SK-N-SH (cell line): ENCODE measurements at regions not wholly inside any gene's neighbourhood (a gene's known extent, or its start where the extent isn't known, plus 50 kb on each side); places are given as distances from the start of the nearest gene placed in this dataset.

Experiments used
- CTCF ChIA-PET: fragments of 300-600, 350-600 bp; formaldehyde crosslinking; extraction: SDS; loops from one replicate; lab custom pipeline; 2021; lab: Yijun Ruan, JAX
- POLR2A ChIA-PET: fragments of 350-600 bp; sonication (Branson Sonifier 250); formaldehyde crosslinking; extraction: SDS; loops from one replicate; lab custom pipeline; 2020; ENCODE audit warnings: antibody characterized with exemption, inconsistent platforms; lab: Yijun Ruan, JAX
- DNase-seq: peaks from one replicate; pipeline ENCODE4 v3.0.0; 2012
- H2AFZ ChIP-seq: fragments of 200-600 bp; sonication (generic); 2 replicates; pipeline ENCODE4 v1.8.1; 2016; ENCODE audit warnings: antibody characterized with exemption, mild to moderate bottlenecking, low read depth
- H3F3A ChIP-seq: fragments of 200-600 bp; sonication (generic); replicated peaks from 2 replicates; pipeline ENCODE3; 2016; ENCODE audit warnings: antibody characterized with exemption, mild to moderate bottlenecking; ENCODE audit not compliant: insufficient read depth
- H3K27ac ChIP-seq, 2 experiments: fragments of 200-500 bp in 1 of 2; fragments of 200-600 bp in 1 of 2; sonication (Bioruptor generic) in 1 of 2; sonication (generic), shearing (Covaris generic) in 1 of 2; 2 replicates each; pipeline versions ENCODE4 v1.5.1 to v1.6.1; 2014 to 2016; ENCODE audit warnings: low read depth in 2 of 2, inconsistent platforms in 1 of 2, low read length in 1 of 2, mild to moderate bottlenecking in 1 of 2, mixed read lengths in 1 of 2
- H3K27me3 ChIP-seq: fragments of 200-600 bp; sonication (generic), shearing (Covaris generic); 2 replicates; pipeline ENCODE4 v1.6.1; 2016; ENCODE audit warnings: mixed run types; ENCODE audit not compliant: insufficient read depth
- H3K36me3 ChIP-seq, 2 experiments: fragments of 200-500 bp in 1 of 2; fragments of 200-600 bp in 1 of 2; sonication (Bioruptor generic) in 1 of 2; sonication (generic) in 1 of 2; replicated peaks in 1 of 2; 2 replicates each; pipeline versions ENCODE3 to v1.5.1; 2014 to 2016; ENCODE audit warnings: low read length in 1 of 2, mild to moderate bottlenecking in 1 of 2; ENCODE audit not compliant: insufficient read depth in 2 of 2, control insufficient read depth in 1 of 2
- H3K4me1 ChIP-seq, 2 experiments: fragments of 200-500 bp in 1 of 2; fragments of 200-600 bp in 1 of 2; sonication (Bioruptor generic) in 1 of 2; sonication (generic), shearing (Covaris generic) in 1 of 2; 2 replicates each; pipeline versions ENCODE4 v1.5.1 to v1.6.1; 2014 to 2016; ENCODE audit warnings: low read depth in 1 of 2, low read length in 1 of 2, mixed run types in 1 of 2; ENCODE audit not compliant: insufficient read depth in 2 of 2, control insufficient read depth in 1 of 2
- H3K4me2 ChIP-seq: fragments of 200-600 bp; sonication (generic), shearing (Covaris generic); 2 replicates; pipeline ENCODE4 v1.6.1; 2017; ENCODE audit warnings: mixed run types
- H3K4me3 ChIP-seq, 2 experiments: fragments of 200-500 bp in 1 of 2; fragments of 200-600 bp in 1 of 2; sonication (Bioruptor generic) in 1 of 2; sonication (generic), shearing (Covaris generic) in 1 of 2; 2 replicates each; pipeline versions ENCODE4 v1.5.1 to v1.8.1; 2014 to 2016; ENCODE audit warnings: low read depth in 2 of 2, inconsistent platforms in 1 of 2, low read length in 1 of 2, mild to moderate bottlenecking in 1 of 2, mixed read lengths in 1 of 2, moderate library complexity in 1 of 2
- H3K79me2 ChIP-seq: fragments of 200-600 bp; sonication (generic); 2 replicates; pipeline ENCODE4 v1.8.1; 2017; ENCODE audit warnings: mild to moderate bottlenecking; ENCODE audit not compliant: insufficient read depth
- H3K9ac ChIP-seq: fragments of 200-600 bp; sonication (generic); 2 replicates; pipeline ENCODE4 v1.6.1; 2017; ENCODE audit warnings: mixed run types
- H3K9me2 ChIP-seq: fragments of 200-600 bp; sonication (generic); 2 replicates; pipeline ENCODE4 v1.6.1; 2017; ENCODE audit warnings: mixed run types
- H3K9me3 ChIP-seq: fragments of 200-600 bp; sonication (generic); 2 replicates; pipeline ENCODE4 v1.6.1; 2017; ENCODE audit warnings: mixed run types, mild to moderate bottlenecking, moderate library complexity
- H4K20me1 ChIP-seq: fragments of 200-600 bp; sonication (generic); 2 replicates; pipeline ENCODE4 v1.6.1; 2017; ENCODE audit warnings: mild to moderate bottlenecking, mixed run types; ENCODE audit not compliant: insufficient read depth
- ELF1 ChIP-seq: IDR thresholded peaks from 2 replicates; pipeline ENCODE4 v1.4.0; 2012
- FOSL2 ChIP-seq: IDR thresholded peaks from 2 replicates; pipeline ENCODE4 v1.4.0; 2012; ENCODE audit warnings: low read depth, mild to moderate bottlenecking, moderate library complexity, borderline replicate concordance
- FOXM1 ChIP-seq: IDR thresholded peaks from 2 replicates; pipeline ENCODE4 v1.4.0; 2012; ENCODE audit warnings: low read depth, mild to moderate bottlenecking
- GABPA ChIP-seq: IDR thresholded peaks from 2 replicates; pipeline ENCODE4 v1.4.0; 2012; ENCODE audit warnings: low read depth, mild to moderate bottlenecking
- GATA2 ChIP-seq: sonication (generic); formaldehyde crosslinking; IDR thresholded peaks from 2 replicates; pipeline ENCODE4 v1.5.0; 2020; ENCODE audit warnings: mild to moderate bottlenecking, missing genetic modification reagents
- JUND ChIP-seq: IDR thresholded peaks from 2 replicates; pipeline ENCODE4 v1.4.0; 2012
- MEF2A ChIP-seq: IDR thresholded peaks from 2 replicates; pipeline ENCODE4 v1.4.0; 2012; ENCODE audit warnings: low read depth, borderline replicate concordance
- MXI1 ChIP-seq: IDR thresholded peaks from 2 replicates; pipeline ENCODE4 v1.6.1; 2012; ENCODE audit warnings: mild to moderate bottlenecking, low read depth, low read length, improper control_type of control experiment
- NRF1 ChIP-seq: IDR thresholded peaks from 2 replicates; pipeline ENCODE4 v1.6.1; 2012; ENCODE audit warnings: low read depth, mild to moderate bottlenecking, low read length
- SIN3A ChIP-seq: IDR thresholded peaks from 2 replicates; pipeline ENCODE4 v1.6.1; 2012; ENCODE audit warnings: low read depth, mild to moderate bottlenecking, low read length, moderate library complexity, borderline replicate concordance
- SMC3 ChIP-seq: IDR thresholded peaks from 2 replicates; pipeline ENCODE4 v1.6.1; 2012; ENCODE audit warnings: low read depth, low read length, improper control_type of control experiment
- TAF1 ChIP-seq: IDR thresholded peaks from 2 replicates; pipeline ENCODE4 v1.6.1; 2012; ENCODE audit warnings: low read depth, mild to moderate bottlenecking, low read length, moderate library complexity, borderline replicate concordance
- TCF12 ChIP-seq: IDR thresholded peaks from 2 replicates; pipeline ENCODE4 v1.4.0; 2012
- TEAD4 ChIP-seq: IDR thresholded peaks from 2 replicates; pipeline ENCODE4 v1.4.0; 2012; ENCODE audit warnings: mild to moderate bottlenecking, borderline replicate concordance; ENCODE audit not compliant: insufficient read depth
- YY1 ChIP-seq: IDR thresholded peaks from 2 replicates; pipeline ENCODE4 v1.4.0; 2012; ENCODE audit warnings: low read depth, mild to moderate bottlenecking
- WGBS: methylation state at CpG from one replicate; pipeline ENCODE4 v1.1.6; 2017; ENCODE audit warnings: low lambda C conversion rate; 5-methylcytosine and 5-hydroxymethylcytosine counted together
- TF ChIP-seq, protein P1 (sequence below): fragments of 200-600 bp; sonication (generic); IDR thresholded peaks from 2 replicates; pipeline ENCODE4 v1.6.1; 2017; ENCODE audit warnings: antibody characterized with exemption, mild to moderate bottlenecking, moderate library complexity
- TF ChIP-seq, protein P2 (sequence below): IDR thresholded peaks from 2 replicates; pipeline ENCODE4; 2012
- TF ChIP-seq, protein P3 (sequence below): fragments of 150-350 bp; IDR thresholded peaks from 2 replicates; pipeline ENCODE4 v1.6.1; 2017; ENCODE audit warnings: antibody characterized with exemption, low read length, low read depth, borderline replicate concordance
- TF ChIP-seq, protein P4 (sequence below): fragments of 150-350 bp; IDR thresholded peaks from 2 replicates; pipeline ENCODE4 v1.6.1; 2016; ENCODE audit warnings: mild to moderate bottlenecking, low read depth, low read length
- TF ChIP-seq, protein P5 (sequence below): IDR thresholded peaks from 2 replicates; pipeline ENCODE4 v1.6.1; 2012; ENCODE audit warnings: mild to moderate bottlenecking, low read depth, low read length, moderate library complexity
- TF ChIP-seq, protein P6 (sequence below): IDR thresholded peaks from 2 replicates; pipeline ENCODE4 v1.4.0; 2012; ENCODE audit warnings: low read depth

DNA sequence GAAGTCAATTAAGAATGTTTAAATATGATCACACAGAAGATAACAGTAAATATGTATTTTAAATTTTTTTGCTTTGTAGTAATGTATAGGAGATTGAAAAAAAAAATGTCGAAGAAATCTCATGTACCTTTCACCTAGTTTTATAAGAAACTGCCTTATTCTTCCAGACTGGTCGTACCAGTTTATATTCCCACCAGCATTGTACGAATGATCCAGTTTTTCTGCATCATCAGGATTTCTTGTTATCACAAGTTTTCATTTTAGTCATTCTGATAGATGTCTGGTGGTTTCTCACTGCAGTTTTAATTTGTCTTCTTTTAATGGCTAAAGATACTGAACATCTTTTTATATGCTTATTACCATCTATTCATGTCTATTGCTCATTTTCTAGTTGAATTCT lies 101.8 kb upstream of the CTSC start:
- H3K9me3 ChIP-seq, result no peaks in the 10 kb centered on the region
- no peaks in the 10 kb centered on the region for H3F3A ChIP-seq
- DNase-seq, result no peak
- H2AFZ ChIP-seq, result no peak overlapping the region
- H3K4me3 ChIP-seq, result no peak overlapping the region
- POLR2A ChIA-PET, result no interaction called here
- no peaks in the 10 kb centered on the region for H4K20me1 ChIP-seq
- H3K9me2 ChIP-seq, result no peaks in the 10 kb centered on the region
- no peak overlapping the region for H3K4me2 ChIP-seq
- H3K9ac ChIP-seq, result no peak overlapping the region
- no peaks in the 10 kb centered on the region for H3K4me1 ChIP-seq
- no peaks in the 10 kb centered on the region for H3K27me3 ChIP-seq
- CTCF ChIA-PET, result no interaction called here
- no peak overlapping the region for H3K27ac ChIP-seq
- H3K79me2 ChIP-seq, result no peaks in the 10 kb centered on the region
- TF ChIP-seq MXI1 (no peak), TEAD4 (no peak), GATA2 (CRISPR knock-in tag) (no peak), JUND (no peak)
- TF ChIP-seq, protein P1, sequence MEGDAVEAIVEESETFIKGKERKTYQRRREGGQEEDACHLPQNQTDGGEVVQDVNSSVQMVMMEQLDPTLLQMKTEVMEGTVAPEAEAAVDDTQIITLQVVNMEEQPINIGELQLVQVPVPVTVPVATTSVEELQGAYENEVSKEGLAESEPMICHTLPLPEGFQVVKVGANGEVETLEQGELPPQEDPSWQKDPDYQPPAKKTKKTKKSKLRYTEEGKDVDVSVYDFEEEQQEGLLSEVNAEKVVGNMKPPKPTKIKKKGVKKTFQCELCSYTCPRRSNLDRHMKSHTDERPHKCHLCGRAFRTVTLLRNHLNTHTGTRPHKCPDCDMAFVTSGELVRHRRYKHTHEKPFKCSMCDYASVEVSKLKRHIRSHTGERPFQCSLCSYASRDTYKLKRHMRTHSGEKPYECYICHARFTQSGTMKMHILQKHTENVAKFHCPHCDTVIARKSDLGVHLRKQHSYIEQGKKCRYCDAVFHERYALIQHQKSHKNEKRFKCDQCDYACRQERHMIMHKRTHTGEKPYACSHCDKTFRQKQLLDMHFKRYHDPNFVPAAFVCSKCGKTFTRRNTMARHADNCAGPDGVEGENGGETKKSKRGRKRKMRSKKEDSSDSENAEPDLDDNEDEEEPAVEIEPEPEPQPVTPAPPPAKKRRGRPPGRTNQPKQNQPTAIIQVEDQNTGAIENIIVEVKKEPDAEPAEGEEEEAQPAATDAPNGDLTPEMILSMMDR, result no peak
- 43% methylated on average over 3 of the region's 3 CpGs for WGBS
- H3K36me3 ChIP-seq, result no peaks in the 10 kb centered on the region

DNA sequence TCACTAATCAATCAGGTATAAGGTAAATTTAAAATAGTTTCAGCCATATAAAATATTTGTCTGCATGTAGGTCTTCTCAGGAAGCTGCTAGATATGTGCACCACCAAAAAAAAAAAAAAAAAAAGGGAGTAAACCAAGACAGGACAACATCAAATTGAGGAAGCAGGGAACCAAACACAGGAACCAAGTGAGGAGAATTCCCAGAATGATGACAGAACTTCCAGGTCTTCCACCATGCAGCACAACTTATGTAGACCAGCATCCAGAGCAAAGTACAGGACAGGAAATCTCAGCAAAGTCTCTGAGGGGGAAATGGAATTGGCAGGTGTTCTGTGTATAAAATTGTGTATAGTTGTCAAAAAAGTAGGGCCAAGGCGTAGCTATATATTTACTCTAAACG lies 101.2 kb upstream of the CTSC start:
- Histone ChIP-seq H3K9me2 (no peaks in the 10 kb centered on the region), H2AFZ (no peak overlapping the region), H3K9me3 (no peaks in the 10 kb centered on the region), H4K20me1 (no peaks in the 10 kb centered on the region), H3K4me2 (no peak overlapping the region), H3K36me3 (no peaks in the 10 kb centered on the region), H3K4me1 (no peaks in the 10 kb centered on the region), H3K9ac (no peak overlapping the region)
- no peak for DNase-seq
- 55% methylated on average over 2 of the region's 2 CpGs for WGBS
- POLR2A ChIA-PET, result no interaction called here
- TF ChIP-seq, protein P2, sequence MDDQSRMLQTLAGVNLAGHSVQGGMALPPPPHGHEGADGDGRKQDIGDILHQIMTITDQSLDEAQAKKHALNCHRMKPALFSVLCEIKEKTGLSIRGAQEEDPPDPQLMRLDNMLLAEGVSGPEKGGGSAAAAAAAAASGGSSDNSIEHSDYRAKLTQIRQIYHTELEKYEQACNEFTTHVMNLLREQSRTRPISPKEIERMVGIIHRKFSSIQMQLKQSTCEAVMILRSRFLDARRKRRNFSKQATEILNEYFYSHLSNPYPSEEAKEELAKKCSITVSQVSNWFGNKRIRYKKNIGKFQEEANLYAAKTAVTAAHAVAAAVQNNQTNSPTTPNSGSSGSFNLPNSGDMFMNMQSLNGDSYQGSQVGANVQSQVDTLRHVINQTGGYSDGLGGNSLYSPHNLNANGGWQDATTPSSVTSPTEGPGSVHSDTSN, result no peak
- TF ChIP-seq FOXM1, result no peak
- no peak for TF ChIP-seq NRF1
- TF ChIP-seq TCF12, result no peak
- no peak for TF ChIP-seq GABPA
- TF ChIP-seq, protein P3, sequence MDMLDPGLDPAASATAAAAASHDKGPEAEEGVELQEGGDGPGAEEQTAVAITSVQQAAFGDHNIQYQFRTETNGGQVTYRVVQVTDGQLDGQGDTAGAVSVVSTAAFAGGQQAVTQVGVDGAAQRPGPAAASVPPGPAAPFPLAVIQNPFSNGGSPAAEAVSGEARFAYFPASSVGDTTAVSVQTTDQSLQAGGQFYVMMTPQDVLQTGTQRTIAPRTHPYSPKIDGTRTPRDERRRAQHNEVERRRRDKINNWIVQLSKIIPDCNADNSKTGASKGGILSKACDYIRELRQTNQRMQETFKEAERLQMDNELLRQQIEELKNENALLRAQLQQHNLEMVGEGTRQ, result no peak
- TF ChIP-seq TEAD4, result no peak
- TF ChIP-seq, protein P4, sequence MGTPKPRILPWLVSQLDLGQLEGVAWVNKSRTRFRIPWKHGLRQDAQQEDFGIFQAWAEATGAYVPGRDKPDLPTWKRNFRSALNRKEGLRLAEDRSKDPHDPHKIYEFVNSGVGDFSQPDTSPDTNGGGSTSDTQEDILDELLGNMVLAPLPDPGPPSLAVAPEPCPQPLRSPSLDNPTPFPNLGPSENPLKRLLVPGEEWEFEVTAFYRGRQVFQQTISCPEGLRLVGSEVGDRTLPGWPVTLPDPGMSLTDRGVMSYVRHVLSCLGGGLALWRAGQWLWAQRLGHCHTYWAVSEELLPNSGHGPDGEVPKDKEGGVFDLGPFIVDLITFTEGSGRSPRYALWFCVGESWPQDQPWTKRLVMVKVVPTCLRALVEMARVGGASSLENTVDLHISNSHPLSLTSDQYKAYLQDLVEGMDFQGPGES, result no peak
- no peak for TF ChIP-seq SIN3A
- no peak for TF ChIP-seq MEF2A
- TF ChIP-seq GATA2 (CRISPR knock-in tag), result no peak
- TF ChIP-seq, protein P5, sequence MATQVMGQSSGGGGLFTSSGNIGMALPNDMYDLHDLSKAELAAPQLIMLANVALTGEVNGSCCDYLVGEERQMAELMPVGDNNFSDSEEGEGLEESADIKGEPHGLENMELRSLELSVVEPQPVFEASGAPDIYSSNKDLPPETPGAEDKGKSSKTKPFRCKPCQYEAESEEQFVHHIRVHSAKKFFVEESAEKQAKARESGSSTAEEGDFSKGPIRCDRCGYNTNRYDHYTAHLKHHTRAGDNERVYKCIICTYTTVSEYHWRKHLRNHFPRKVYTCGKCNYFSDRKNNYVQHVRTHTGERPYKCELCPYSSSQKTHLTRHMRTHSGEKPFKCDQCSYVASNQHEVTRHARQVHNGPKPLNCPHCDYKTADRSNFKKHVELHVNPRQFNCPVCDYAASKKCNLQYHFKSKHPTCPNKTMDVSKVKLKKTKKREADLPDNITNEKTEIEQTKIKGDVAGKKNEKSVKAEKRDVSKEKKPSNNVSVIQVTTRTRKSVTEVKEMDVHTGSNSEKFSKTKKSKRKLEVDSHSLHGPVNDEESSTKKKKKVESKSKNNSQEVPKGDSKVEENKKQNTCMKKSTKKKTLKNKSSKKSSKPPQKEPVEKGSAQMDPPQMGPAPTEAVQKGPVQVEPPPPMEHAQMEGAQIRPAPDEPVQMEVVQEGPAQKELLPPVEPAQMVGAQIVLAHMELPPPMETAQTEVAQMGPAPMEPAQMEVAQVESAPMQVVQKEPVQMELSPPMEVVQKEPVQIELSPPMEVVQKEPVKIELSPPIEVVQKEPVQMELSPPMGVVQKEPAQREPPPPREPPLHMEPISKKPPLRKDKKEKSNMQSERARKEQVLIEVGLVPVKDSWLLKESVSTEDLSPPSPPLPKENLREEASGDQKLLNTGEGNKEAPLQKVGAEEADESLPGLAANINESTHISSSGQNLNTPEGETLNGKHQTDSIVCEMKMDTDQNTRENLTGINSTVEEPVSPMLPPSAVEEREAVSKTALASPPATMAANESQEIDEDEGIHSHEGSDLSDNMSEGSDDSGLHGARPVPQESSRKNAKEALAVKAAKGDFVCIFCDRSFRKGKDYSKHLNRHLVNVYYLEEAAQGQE, result no peak
- no peak for TF ChIP-seq SMC3
- TF ChIP-seq, protein P6, sequence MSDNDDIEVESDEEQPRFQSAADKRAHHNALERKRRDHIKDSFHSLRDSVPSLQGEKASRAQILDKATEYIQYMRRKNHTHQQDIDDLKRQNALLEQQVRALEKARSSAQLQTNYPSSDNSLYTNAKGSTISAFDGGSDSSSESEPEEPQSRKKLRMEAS, result no peak
- no peak for TF ChIP-seq TAF1
- TF ChIP-seq ELF1, result no peak
- TF ChIP-seq YY1, result no peak
- TF ChIP-seq FOSL2, result no peak
- TF ChIP-seq, all 33 proteins: peak for 0
- no peaks in the 10 kb centered on the region for H3K79me2 ChIP-seq
- no peaks in the 10 kb centered on the region for H3F3A ChIP-seq
- no peak overlapping the region for H3K27ac ChIP-seq
- H3K4me3 ChIP-seq, result no peak overlapping the region
- H3K27me3 ChIP-seq, result no peaks in the 10 kb centered on the region
- CTCF ChIA-PET, result no interaction called here
